WERI-Rb-1 (cell line): ENCODE measurements at regions not wholly inside any gene's neighbourhood (a gene's known extent, or its start where the extent isn't known, plus 50 kb on each side); places are given as distances from the start of the nearest gene placed in this dataset.

ENCODE experiments used
- DNase-seq: peaks from one replicate; pipeline ENCODE4 v3.0.0-alpha.2; 2020
- H3K27ac ChIP-seq: fragments of 250-450 bp; sonication (Bioruptor Pico); 2 replicates; pipeline ENCODE4 v1.5.1; 2020; ENCODE audit warnings: mild to moderate bottlenecking, moderate library complexity
- H3K27me3 ChIP-seq: fragments of 250-450 bp; sonication (Bioruptor Pico); 2 replicates; pipeline ENCODE4 v1.5.1; 2021; ENCODE audit warnings: mild to moderate bottlenecking, low read depth, moderate library complexity; ENCODE audit not compliant: insufficient read depth, severe bottlenecking
- H3K36me3 ChIP-seq: fragments of 250-450 bp; sonication (Bioruptor Pico); 2 replicates; pipeline ENCODE4 v1.5.1; 2020; ENCODE audit warnings: mild to moderate bottlenecking, moderate library complexity
- H3K4me3 ChIP-seq: 2 replicates; pipeline ENCODE4 v1.5.1; 2011; ENCODE audit warnings: low read depth, mild to moderate bottlenecking, control low read depth, low read length
- H3K9me3 ChIP-seq: fragments of 250-450 bp; sonication (Bioruptor Pico); 2 replicates; pipeline ENCODE4 v1.5.1; 2021; ENCODE audit warnings: mild to moderate bottlenecking, moderate library complexity; ENCODE audit not compliant: severe bottlenecking
- TF ChIP-seq, protein P1 (sequence below): IDR thresholded peaks from 2 replicates; pipeline ENCODE4 v1.5.1; 2011; ENCODE audit warnings: low read depth, mild to moderate bottlenecking, control low read depth, inconsistent platforms, low read length

DNA sequence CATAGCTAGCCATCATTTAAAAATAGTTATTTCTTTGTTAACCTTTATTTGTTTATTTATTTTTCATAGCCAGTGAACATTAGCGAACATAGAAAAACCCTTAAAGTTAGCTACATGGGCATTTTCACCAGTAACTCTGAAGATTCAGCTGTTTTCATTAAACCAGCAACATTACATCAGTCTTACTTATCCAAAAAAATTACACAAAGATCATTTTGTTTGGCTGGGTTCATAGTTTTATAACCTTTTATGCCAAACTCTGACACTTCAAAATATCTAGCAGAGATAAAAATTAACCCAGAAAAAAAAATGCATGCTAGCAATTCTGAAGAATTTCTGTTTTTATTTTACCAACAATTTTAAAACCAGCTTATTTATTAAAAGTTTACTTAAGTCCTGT, 784.1 kb downstream of the PCDH18 start:
- TF ChIP-seq, protein P1, sequence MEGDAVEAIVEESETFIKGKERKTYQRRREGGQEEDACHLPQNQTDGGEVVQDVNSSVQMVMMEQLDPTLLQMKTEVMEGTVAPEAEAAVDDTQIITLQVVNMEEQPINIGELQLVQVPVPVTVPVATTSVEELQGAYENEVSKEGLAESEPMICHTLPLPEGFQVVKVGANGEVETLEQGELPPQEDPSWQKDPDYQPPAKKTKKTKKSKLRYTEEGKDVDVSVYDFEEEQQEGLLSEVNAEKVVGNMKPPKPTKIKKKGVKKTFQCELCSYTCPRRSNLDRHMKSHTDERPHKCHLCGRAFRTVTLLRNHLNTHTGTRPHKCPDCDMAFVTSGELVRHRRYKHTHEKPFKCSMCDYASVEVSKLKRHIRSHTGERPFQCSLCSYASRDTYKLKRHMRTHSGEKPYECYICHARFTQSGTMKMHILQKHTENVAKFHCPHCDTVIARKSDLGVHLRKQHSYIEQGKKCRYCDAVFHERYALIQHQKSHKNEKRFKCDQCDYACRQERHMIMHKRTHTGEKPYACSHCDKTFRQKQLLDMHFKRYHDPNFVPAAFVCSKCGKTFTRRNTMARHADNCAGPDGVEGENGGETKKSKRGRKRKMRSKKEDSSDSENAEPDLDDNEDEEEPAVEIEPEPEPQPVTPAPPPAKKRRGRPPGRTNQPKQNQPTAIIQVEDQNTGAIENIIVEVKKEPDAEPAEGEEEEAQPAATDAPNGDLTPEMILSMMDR, result no peak

DNA sequence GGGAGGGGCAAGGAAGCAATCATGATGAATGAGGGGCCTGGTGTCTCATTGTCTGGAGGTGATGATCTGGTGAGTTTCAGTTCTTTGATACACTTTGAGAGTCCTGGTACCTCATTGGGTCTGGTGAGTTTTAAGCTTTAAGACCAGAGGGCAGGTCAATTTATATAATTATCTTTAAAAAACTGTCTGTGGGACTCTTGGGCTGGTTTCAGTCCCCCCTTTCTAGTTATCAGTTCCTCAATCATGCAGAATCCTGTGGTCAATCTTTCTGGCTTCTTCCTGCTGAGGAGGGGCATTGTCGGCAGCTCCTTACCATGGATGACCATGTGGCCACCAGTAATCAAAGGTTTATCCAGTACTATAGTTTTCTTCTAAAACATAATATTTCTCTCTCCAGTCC, 789.1 kb downstream of the PCDH18 start:
- no peaks in the 10 kb centered on the region for H3K9me3 ChIP-seq
- no peak overlapping the region for H3K4me3 ChIP-seq
- DNase-seq, result no peak
- TF ChIP-seq, protein P1, result no peak
- no peak overlapping the region for H3K27ac ChIP-seq
- no peaks in the 10 kb centered on the region for H3K36me3 ChIP-seq
- H3K27me3 ChIP-seq, result no peaks in the 10 kb centered on the region

More for the DNA sequence above, 784.1 kb downstream of the PCDH18 start:
- Histone ChIP-seq H3K9me3 (no peaks in the 10 kb centered on the region), H3K36me3 (no peaks in the 10 kb centered on the region), H3K4me3 (no peak overlapping the region), H3K27me3 (no peaks in the 10 kb centered on the region), H3K27ac (no peak overlapping the region)
- DNase-seq, result no peak

DNA sequence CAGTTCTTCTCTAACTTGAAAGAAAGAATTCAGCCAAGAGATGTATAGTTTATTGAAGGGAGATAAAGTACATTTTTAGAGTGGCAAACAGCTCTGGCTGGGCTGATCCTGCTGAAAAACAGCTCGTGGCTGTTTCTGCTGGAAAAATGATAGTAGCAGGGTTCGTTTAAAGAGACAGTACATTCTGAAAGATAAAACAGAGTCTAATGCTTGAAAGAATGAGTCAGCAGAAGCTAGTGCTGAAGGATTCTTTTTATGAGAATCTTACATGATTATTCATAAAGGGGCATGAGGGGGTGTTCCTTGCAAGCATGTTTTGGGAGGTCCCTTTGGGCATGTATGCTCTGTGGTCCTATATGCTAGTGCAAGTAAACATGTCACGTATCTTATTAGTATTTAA, 790.0 kb downstream of the PCDH18 start:
- TF ChIP-seq, protein P1, result no peak
- no peak for DNase-seq
- Histone ChIP-seq H3K27ac (no peak overlapping the region), H3K4me3 (no peak overlapping the region), H3K36me3 (no peaks in the 10 kb centered on the region), H3K27me3 (no peaks in the 10 kb centered on the region), H3K9me3 (no peaks in the 10 kb centered on the region)

DNA sequence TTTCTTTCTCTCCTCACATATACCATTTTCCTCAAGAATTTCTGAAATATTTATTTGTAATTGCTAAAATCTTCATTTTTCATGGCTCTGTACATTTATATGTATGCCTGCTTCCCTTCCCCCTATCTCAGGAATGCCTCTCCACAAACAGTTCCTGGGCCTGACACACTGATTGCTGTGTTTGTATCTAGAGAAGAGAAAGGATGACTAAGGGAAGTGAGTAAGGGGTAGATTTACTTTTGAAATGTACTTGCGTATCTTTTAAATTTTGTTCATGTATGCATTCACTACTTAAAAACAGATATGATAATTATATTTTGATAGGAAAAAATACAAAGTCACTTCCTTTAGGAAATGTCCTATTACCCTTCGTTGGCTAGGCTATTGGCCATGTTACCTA, 790.8 kb downstream of the PCDH18 start:
- TF ChIP-seq, protein P1, result no peak
- H3K36me3 ChIP-seq, result no peaks in the 10 kb centered on the region
- no peak for DNase-seq
- no peaks in the 10 kb centered on the region for H3K27me3 ChIP-seq
- no peaks in the 10 kb centered on the region for H3K9me3 ChIP-seq
- H3K27ac ChIP-seq, result no peak overlapping the region
- no peak overlapping the region for H3K4me3 ChIP-seq

DNA sequence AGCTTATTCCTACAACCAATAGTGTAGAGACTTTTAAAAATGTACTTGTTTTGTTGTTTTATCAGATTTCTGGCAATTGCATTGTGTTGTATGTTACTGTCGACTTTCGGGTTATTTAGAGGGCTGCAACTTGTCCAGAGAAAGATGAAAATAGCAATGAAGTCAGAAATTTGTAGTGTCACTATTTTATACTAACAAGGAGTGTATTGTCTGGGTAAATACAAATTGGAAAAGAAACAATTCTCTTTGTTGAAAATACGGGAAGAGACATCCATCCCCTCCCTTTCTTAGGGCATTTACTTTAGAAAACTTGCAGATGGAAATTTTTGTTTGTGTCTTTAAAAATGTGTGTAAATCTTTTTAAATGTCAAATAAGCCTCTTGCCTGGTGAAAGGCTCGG, 792.0 kb downstream of the PCDH18 start:
- Histone ChIP-seq H3K27ac (no peak overlapping the region), H3K9me3 (peaks cover 2% of the 10 kb centered on the region), H3K36me3 (no peaks in the 10 kb centered on the region), H3K4me3 (no peak overlapping the region), H3K27me3 (no peaks in the 10 kb centered on the region)
- TF ChIP-seq, protein P1, result no peak
- no peak for DNase-seq

DNA sequence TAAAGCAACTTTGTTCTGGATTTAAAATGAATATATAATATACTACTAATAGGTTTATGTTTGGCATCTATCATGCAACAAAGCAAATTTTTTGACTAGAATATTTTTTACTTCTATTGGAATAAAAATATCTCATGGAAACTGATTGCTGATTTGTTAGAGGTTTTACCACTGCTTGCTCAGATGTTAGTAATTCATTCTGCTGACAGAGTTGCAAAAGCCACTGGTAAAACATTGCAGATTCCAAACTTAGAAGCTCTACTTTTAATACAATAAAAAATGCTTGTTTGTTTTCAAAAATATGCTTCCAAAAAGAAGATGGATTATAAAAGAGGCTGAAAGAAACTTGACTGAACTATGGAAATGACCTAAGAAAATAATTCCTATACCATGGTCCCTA, 795.2 kb downstream of the PCDH18 start:
- no peaks in the 10 kb centered on the region for H3K27me3 ChIP-seq
- DNase-seq, result no peak

More for the DNA sequence above, 795.2 kb downstream of the PCDH18 start:
- Histone ChIP-seq H3K9me3 (peaks cover 4% of the 10 kb centered on the region), H3K36me3 (no peaks in the 10 kb centered on the region), H3K4me3 (no peak overlapping the region), H3K27ac (no peak overlapping the region)
- TF ChIP-seq, protein P1, result no peak
